DOHH2 (cell line): ENCODE measurements at regions not wholly inside any gene's neighbourhood (a gene's known extent, or its start where the extent isn't known, plus 50 kb on each side); places are given as distances from the start of the nearest gene placed in this dataset.

Source experiments
- EZH2phosphoT487 ChIP-seq: fragments of 200-600 bp; sonication (generic); IDR thresholded peaks from 2 replicates; pipeline ENCODE4 v1.6.1; 2017; ENCODE audit warnings: borderline replicate concordance, mild to moderate bottlenecking, antibody characterized with exemption, low read length, moderate library complexity, mixed read lengths
- TF ChIP-seq, protein P1 (sequence below): fragments of 200-600 bp; sonication (generic); IDR thresholded peaks from one replicate; pipeline ENCODE4 v1.5.1; 2014; ENCODE audit warnings: antibody characterized with exemption, mild to moderate bottlenecking, low read depth, low read length; ENCODE audit not compliant: poor library complexity, severe bottlenecking

DNA sequence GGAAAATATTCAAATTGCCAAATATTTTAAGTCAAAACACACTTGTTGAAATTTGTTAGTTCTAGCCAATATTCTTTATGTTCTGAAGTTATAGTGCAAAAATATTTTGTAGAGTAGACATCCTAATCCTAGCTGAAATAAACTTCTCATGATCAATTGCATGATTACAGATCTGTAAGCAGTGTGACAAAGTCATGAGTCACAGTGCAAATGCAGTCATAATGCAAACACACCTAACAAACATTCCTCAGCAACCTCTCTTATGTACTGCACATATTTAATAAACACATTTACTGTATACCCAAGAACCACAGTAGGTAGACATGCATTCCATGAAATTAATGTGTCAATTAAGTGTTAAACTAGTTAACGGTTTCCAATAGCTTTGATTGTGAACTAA, 1857.4 kb downstream of the NCAM2 start:
- TF ChIP-seq, protein P1, sequence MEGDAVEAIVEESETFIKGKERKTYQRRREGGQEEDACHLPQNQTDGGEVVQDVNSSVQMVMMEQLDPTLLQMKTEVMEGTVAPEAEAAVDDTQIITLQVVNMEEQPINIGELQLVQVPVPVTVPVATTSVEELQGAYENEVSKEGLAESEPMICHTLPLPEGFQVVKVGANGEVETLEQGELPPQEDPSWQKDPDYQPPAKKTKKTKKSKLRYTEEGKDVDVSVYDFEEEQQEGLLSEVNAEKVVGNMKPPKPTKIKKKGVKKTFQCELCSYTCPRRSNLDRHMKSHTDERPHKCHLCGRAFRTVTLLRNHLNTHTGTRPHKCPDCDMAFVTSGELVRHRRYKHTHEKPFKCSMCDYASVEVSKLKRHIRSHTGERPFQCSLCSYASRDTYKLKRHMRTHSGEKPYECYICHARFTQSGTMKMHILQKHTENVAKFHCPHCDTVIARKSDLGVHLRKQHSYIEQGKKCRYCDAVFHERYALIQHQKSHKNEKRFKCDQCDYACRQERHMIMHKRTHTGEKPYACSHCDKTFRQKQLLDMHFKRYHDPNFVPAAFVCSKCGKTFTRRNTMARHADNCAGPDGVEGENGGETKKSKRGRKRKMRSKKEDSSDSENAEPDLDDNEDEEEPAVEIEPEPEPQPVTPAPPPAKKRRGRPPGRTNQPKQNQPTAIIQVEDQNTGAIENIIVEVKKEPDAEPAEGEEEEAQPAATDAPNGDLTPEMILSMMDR: no peak
- no peak for TF ChIP-seq EZH2phosphoT487
